GM19397 (cell line): ENCODE measurements at regions not wholly inside any gene's neighbourhood (a gene's known extent, or its start where the extent isn't known, plus 50 kb on each side); places are given as distances from the start of the nearest gene placed in this dataset.

Source experiments
- ATAC-seq: cut with Tn5 transposase; IDR thresholded peaks from one replicate; pipeline ENCODE4 v1.9.1; 2021; ENCODE audit warnings: mild to moderate bottlenecking, moderate library complexity; ENCODE audit not compliant: unreplicated experiment

DNA sequence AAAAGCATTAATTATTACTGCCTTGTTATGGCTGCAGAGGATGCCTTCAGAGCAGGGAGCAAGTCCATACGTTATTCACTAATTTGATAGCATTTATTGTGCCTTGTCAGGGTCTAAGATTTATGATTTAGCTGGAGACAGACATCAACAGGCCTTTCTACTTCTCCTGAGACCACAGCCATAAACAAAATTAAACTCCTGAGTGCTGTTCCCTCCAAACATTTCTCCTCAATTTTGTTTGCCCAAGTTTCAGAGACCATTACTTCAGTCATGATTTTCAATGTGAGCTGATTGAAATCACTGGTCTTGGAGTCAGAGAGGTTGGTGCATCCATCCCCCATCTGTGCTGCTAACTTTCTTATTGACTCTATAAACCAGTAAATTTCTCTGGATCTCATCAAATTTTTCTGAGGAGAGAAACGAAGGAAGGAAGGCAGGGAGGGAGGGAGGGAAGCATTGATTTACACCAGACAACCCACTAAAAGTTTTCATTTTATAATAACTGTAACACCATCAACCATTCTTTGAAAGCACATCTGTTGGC, 423.6 kb upstream of the CDH11 start:
- no peak for ATAC-seq

DNA sequence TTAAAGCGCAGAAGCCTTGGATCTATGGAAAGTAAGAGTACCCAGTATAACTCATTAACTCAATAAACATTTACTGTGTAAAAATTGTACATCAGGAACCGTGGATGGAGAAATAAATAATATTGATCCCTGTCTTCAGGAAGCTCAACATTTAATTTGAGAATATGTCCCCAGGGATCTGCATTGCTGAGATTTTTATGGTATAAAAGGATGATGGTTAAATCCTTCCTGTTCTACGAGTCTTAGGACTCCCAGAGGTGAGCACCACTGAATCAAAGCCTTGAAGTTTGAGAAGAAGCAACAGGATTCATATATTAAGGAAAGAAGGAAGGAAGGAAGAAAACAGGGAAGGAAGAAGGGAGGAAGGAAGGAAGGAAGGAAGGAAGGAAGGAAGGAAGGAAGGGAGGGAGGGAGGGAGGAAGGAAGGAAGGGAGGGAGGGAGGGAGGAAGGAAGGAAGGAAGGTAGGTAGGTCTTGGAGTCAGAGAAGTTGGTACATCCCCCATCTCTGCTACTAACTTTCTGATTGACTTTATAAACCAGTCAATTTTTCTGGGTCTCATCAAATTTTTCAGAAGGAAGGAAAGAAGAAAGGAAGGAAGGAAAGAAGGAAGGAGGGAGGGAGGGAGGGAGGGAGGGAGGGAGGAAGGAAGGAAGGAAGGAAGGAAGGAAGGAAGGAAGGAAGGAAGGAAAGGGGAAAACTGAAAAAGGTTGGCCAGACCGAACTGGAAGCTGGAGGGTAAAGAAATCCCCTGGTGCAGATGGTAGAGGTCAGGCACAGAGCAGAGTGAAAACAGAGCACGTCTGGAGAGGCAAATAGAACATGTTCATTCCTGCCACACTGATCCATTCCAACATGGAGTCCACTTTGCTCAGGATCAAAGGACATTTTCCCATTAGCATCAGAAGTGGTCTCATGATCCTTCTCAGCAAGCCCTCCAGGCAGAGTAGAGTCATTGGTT, 422.2 kb upstream of the CDH11 start:
- ATAC-seq: no peak

DNA sequence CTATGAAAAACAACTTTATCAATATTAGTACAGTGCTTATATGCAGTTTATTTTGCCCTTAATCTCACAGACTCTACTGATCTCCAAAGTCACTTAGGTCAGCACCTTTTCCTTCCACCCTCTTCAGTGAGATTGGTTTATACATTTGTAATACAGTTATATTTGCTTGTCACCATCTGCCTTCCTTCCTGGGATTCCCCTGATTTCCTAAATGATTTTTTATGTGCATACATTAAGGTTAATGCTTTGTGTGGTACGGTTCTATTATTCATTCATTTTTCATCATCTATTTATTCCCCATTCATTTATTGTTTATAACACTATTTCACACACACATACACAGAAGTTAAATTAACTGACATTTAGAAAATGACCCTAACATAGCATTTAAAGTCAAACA, 419.8 kb upstream of the CDH11 start:
- ATAC-seq: no peak

DNA sequence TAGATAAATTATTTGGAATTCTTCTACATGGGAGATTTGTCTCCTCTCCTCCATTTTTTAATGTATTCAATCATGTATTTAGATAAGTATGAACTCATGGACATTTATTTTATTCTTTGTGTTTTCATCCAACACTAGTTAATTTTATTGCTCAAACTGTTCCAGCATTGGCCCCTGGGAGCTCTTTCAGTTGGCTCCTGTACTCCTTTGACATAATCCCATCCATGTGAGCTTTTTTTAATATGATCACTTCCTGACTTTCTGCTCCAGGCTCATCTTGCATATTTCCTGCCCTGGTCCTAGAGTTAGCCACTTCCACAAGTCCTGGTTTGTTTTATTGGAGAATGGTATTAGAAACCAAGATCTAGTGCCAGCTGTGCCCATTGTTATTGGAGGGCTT, 419.0 kb upstream of the CDH11 start:
- no peak for ATAC-seq

DNA sequence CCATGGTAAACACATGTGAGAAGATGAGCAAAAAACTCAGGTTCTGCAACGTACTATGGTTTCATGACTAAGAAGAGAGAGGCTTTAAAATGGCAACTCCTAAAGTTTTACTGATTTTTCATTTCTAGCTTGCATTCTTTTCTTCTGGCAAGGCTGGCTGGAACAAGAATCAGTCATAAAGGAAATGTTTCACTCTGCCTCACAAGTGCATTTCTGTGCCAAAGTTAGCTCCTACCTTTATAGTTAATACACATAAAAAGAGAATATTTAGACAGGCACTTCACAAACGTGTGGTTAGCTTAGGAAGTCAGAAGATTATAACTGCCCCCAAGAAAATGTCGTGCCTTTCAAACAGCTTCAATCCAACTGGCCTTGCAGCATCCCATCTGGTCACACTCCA, 417.1 kb upstream of the CDH11 start:
- ATAC-seq: no peak

DNA sequence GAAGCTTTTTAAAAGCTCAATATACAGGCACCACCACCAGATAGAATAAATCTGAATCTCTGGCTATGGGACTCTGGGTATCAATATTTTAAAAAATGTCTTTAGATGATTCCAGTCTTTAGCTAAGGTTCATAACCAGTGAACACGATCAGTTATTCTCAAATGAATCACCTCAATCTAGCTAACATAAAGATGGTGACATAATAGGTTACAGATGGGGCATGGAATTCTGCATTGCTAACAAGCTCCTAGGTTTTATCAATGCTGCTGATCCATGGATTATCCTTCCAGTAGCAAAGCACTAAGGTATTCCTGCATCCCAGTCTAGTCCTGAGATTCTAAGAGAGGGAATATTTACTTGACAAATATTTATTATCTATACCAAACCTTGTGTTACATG, 415.5 kb upstream of the CDH11 start:
- no peak for ATAC-seq

DNA sequence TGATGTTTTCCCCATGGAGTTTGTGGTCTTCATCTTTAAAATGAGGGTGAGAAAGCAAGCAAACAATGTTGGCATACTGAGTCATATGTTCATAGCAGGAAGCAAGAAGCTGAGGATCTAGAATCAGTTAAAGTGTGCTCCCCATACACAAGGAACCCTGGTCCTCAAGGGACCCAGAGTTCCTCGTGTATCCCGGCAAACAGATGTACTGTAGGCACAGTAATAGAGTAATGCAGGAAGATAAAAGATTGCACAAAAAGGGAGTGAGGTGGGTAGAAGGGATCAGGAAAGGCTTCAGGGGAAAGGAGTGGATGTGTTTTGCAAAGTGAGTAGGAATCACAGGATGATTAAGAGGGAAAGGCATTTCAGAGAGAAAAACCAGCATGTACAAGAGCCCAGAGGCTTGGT, 412.3 kb upstream of the CDH11 start:
- ATAC-seq: no peak

DNA sequence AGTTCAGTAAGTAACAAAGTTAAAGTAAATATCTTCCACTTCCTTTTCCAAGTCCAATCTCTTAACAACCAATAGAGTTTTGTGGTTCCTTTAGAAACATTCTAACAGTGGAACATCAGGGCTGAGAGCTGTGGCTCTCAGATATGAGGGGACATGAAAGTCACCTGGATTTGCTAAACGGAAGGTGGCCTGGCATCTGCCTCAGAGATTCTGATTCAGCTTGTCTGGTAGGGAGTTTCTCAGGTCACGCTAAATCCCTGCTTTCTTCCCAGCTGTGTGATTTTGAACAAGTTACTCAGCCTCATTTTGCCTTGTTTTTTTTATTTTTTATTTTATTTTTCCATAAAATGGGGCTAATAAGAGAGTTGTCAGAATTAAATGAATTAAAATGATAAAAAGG, 411.0 kb upstream of the CDH11 start:
- no peak for ATAC-seq

DNA sequence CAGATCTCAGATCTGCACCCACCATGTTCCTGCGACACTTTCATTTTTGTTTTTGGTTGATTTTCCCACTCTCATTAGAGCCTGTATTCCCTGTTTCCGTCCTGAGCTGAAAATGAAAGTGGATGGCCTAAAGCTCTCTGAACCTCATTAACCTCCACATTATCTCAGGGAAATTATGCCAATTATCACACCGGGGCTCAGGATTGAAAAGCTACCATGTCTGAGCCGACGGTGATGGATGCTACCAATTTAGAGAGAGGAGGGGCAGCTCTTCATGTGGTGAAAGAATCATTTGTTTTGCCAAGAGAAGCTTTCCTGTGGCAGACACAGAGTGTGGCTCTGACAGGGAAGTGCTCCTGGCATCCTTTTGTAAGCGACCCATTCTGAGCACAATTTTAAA, 410.4 kb upstream of the CDH11 start:
- ATAC-seq: no peak

DNA sequence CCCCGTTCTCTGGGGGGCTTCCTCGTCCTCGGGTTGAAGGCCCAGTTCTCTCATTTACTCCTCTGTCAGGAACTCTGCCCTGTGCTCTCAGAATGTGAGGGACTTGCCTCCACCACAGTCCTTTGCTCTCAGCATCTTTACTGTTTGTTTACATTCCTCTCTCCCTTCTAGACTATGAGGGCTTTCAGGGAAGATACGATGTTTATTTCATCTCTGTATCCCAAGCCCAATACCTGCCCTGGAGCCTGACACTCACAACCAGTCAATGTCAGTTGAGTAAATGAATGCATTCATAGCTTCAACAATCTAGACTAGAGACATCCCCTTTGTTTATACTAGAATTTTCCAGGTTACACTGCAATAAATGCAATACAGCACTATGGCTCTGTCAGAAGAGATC, 409.6 kb upstream of the CDH11 start:
- no peak for ATAC-seq

DNA sequence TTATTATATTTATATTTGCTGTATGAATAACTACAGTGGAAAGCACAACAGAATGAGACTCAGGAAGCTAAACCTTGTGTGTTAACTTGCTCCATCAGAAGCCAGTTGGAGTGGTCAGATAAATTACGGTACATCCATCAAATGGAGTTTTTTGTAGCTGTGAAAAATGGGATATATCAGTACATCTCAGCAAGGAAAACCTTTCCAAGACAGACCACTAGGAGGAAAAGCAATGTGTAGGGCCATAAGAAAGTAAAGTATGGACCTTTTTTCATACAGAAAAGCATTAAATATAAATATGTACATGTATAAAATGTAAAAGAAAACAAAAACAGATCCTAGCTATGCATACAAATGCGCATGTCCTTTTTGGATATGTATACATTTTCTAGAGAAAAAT, 403.8 kb upstream of the CDH11 start:
- ATAC-seq: no peak

DNA sequence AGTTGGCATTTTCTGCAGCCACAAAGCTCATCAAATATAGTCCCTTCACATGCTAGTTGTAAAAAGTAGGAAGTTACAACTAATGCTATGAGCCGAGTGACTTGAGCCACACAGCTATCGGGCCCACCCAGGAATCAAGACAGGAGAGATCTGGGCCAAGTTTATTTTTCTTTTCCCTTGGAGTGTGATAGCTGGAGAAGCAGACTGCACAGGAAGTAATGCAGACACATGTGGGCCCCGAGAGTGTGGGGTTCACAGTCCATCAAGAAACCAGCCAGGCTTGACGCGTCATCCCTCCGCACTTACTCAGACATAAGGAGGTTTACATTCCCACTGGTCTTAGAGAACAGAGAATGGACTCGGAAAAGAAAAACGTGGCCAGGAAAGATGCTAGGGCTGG, 403.1 kb upstream of the CDH11 start:
- no peak for ATAC-seq

DNA sequence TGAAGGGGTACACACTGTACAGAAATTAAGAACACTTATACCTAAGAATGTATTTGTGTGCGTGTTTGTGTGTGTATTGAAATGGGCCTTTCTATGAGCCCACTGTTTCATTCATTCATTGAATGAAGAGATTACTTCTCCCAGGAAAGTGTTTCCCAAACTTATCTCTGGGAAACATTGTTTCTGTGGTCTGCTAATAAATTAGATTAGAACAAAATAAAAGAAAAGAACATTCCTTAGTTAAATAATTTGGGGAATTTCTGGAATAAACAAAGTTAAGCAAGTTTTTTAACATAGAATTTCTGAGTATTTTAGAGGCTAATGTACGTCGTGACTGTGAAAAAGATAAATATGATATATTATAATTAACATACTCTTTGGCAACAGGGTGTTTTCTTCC, 402.4 kb upstream of the CDH11 start:
- ATAC-seq: no peak

DNA sequence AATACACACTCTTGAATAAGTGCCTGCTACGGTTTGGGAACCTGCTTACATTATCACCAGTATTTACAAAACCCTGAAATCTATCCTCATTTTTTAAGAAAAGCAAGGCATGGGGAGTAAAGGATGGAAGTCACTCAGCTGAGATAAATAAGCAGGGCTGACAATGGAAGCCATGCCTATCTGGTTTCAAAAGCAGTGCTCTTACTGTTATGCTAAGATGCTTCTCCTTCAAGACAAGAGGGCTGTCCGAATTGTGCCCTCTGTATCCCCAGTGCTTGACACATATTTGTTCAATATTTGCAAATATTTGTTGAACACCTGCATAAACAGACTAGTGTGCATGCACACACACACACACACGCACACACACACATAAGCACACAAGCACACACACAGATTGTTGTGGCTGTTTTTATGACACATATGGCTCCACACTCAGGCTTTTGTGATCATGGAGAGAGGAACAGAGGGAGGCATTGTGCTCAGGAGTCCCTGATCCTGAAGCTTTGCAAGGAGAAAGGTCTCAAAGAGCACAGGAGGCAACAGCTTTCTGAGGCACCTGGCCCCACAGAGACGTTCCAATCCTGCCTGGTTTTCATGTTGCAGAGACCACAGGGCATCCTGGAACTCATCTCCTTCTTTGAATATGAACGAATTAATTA, 401.6 kb upstream of the CDH11 start:
- ATAC-seq: no peak

DNA sequence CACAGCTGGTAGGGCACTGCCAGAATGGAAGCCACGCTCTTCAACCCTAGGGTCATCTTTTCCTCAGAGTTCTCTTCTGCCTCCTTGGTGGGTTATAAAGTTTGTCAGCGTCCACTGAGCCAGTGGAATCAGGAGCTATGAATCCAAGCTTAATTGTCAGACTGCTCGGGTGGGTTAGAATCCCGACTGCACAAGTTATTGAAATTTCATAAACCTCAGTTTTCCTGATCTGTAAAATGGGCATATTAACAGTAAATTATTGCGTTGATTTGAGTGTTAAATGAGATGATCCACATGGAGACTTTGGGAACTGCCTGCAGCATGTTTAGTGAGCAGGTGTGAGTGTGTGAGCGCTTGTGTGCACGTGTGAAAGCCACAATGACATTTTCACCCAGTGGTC, 400.5 kb upstream of the CDH11 start:
- ATAC-seq: no peak

DNA sequence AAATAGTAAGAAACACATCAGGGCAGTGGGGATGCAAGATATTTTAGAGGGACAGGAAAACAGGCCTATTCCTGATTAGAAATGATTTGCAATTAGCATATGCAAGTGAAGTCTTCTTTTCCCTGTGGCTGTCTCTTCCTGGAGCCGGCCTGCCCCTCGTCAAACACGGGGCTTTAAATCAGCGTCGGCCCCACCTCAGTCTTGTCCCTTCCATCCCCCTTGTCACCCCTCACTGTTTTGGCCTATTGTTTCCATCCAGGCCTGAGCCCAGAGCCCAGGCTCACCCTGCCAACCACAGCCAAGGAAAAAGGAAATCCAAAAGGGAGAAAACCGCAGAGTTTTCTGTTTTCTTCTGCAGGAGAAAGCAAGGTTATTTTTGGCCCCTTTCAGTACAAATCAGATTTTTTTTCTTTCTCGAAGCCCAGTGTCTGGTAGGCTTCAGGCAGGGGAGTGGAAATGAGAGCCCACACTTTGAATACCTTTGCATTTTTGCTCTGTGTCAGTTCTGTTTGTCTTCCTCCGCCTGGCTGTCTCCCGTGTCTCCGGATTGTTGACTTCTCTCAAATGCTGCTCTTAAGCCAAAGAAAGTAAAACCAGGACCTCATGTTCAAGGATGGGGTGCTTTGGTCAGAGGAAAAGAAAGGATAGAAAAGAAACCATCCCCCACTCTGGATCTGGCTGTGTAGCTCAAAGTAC, 399.9 kb upstream of the CDH11 start:
- no peak for ATAC-seq

DNA sequence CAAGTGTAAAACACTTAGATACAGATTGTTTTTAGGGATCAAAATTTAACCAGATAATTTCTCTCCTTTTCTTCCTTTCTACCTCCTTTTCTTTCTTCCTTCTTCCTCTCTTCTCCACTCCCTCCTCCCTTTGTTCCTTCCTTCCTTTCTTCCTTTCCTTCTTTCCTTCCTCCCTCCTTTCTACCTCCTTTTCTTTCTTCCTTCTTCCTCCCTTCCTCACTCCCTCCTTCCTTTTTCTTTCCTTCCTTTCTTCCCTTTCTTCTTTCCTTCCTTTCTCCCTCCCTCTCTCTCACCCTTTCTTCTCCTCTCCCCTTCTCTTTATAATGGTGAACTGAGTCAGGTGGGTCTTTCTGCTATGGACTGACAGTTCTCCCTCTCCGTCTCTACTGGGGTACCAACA, 397.5 kb upstream of the CDH11 start:
- no peak for ATAC-seq

DNA sequence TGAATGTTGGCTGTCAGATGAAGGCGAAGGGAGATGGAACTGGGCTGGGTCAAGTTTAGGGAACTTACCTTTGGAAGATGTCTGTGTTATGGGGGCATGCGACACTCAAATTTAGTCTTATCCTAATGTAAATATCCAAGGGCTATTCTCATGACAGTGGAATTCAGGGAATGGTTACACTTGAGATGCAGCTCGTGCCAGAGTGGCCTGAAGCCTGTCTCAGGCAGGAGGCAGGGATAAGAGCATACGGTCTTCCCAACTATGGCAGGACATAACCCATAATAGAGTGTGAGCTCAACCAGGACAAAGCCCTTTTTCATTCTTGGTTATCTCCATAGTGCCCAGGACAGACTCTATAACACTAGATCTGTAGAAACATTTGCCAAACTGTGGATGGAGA, 393.3 kb upstream of the CDH11 start:
- no peak for ATAC-seq

DNA sequence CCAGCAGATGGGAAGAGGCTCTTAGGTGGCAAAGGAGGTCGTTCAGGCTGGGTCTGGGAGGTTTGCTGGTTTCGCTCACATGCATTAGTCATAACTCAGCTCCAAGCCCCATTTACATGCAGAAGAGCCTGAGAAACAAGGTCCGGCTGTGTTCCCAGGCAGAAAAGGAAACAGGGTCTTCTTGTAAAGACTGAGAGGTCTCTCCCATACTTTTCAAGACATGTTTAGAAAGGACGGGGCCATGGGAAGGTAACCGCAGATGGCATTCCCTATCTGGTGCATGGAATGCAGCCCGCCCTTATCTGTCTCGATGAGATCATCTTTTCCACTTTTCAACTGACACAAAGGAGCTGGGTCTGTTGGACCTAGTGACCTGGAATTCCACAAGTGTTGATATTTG, 389.0 kb upstream of the CDH11 start:
- no peak for ATAC-seq

DNA sequence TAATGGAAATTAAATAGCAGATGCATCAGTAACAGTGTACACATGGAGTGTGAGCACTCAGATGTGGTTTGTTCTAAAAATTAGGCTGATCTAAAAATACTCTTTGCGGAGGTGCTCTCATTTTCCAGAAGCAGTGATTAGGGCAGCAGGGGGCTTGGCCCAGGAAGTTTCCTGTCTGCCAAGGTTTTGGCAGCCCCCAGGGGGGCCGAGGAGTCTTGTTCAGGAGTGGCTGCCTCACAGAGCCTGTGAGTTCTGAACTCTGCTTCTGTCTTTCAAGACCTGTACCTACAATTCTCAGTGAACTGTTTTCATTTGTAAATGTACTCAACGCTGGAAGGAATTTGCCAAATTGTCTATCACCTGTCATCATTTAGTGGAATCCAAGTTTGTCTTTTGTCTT, 388.4 kb upstream of the CDH11 start:
- ATAC-seq: no peak

DNA sequence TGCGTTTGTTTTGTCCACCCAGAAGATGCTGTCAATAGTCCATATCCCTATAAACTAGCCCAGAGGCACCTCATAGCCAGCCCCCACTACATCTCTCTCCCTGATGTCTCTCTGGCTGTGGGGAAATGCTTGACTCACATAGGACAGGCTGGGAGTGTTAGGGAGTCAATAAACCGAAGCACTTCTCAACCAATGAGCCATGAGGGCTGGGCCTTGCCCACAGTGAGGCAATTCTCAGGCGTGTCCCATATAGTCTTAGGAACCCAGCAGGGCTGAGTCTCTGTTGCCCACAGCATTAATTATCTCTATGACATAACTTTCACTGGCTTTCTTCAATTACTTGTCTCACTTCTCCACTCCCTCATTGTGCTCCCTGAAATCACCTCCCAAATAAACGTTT, 387.3 kb upstream of the CDH11 start:
- no peak for ATAC-seq

DNA sequence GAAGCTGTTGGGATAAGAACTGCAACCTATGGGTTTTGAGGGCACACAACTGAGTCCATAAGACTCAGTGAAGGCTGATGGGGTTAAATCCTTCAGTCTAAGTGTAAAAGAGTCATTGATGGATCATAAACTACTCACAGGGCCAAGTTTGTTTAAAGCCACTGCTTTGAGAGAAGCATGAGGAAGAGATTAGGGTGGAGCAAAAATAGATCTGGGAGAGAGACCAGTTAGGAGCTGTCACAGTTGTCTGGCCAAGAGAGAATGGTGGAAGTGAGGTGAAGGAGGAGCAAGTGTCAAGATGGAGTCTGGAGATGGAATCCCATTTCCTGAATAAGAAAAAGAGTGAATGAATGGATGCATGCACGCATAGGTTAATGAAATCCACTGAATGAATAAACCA, 379.1 kb upstream of the CDH11 start:
- ATAC-seq: no peak
